Endothelial cell of umbilical vein (primary cell): ENCODE measurements at regions not wholly inside any gene's neighbourhood (a gene's known extent, or its start where the extent isn't known, plus 50 kb on each side); places are given as distances from the start of the nearest gene placed in this dataset.

Experiments used
- BruUV-seq: library from RNA; stranded (reverse); fragments of 400-500 nt; replicated peaks from 2 replicates; lab custom pipeline; 2021; lab: Mats Ljungman, UMichigan
- CTCF ChIA-PET: fragments of 300-600, 350-600 bp; sonication (Branson Sonifier 250); formaldehyde crosslinking; loops from one replicate; lab custom pipeline; 2021; ENCODE audit warnings: antibody characterized with exemption, inconsistent platforms; lab: Charles Lee
- POLR2A ChIA-PET: fragments of 300-600, 350-600 bp; sonication (Branson Sonifier 250); formaldehyde crosslinking; loops from one replicate; lab custom pipeline; 2021; ENCODE audit warnings: antibody characterized with exemption, inconsistent platforms; lab: Charles Lee
- DNase-seq: peaks from one replicate; pipeline ENCODE4 v3.0.0-alpha.2; 2011; ENCODE audit warnings: low read depth, low spot score
- FAIRE-seq: peaks from 2 replicates; lab custom pipeline; 2011; peaks lifted over from hg19 to GRCh38; lab: Jason Lieb, UNC
- H2AFZ ChIP-seq: 2 replicates; pipeline ENCODE4 v1.6.0; 2012; ENCODE audit warnings: low read depth, low read length, control low read depth, inconsistent platforms
- H3K27ac ChIP-seq: 2 replicates; pipeline ENCODE4 v1.5.1; 2011; ENCODE audit warnings: low read depth, mild to moderate bottlenecking, control low read depth, low read length, moderate library complexity; ENCODE audit not compliant: insufficient read depth
- H3K27me3 ChIP-seq, 2 experiments: 2 replicates each; pipeline versions ENCODE4 v1.6.0 to v1.6.1; 2011; ENCODE audit warnings: low read length in 2 of 2, mixed read lengths in 1 of 2; ENCODE audit not compliant: control insufficient read depth in 2 of 2, insufficient read depth in 2 of 2
- H3K36me3 ChIP-seq, 2 experiments: 2 replicates in 1 of 2; 3 replicates in 1 of 2; pipeline ENCODE4 v1.5.1; 2011; ENCODE audit warnings: low read length in 2 of 2, mild to moderate bottlenecking in 1 of 2, moderate library complexity in 1 of 2; ENCODE audit not compliant: control insufficient read depth in 2 of 2, insufficient read depth in 2 of 2; ENCODE audit errors: extremely low read depth in 1 of 2
- H3K4me1 ChIP-seq: 3 replicates; pipeline ENCODE4 v1.5.1; 2011; ENCODE audit warnings: mild to moderate bottlenecking, low read length; ENCODE audit not compliant: control insufficient read depth, insufficient read depth; ENCODE audit errors: extremely low read depth
- H3K4me2 ChIP-seq: 2 replicates; pipeline ENCODE4 v1.6.1; 2011; ENCODE audit warnings: low read length, control low read depth, mixed read lengths; ENCODE audit not compliant: insufficient read depth
- H3K4me3 ChIP-seq, 3 experiments: fragments of 200-600 bp in 1 of 3; sonication (generic), shearing (Covaris generic) in 1 of 3; replicated peaks in 1 of 3; 2 replicates each; pipeline ENCODE4 v1.5.1; 2011 to 2016; ENCODE audit warnings: control low read depth in 3 of 3, low read length in 3 of 3, mild to moderate bottlenecking in 2 of 3, inconsistent platforms in 1 of 3, low read depth in 1 of 3, moderate library complexity in 1 of 3; ENCODE audit not compliant: insufficient read depth in 1 of 3
- H3K79me2 ChIP-seq: 2 replicates; pipeline ENCODE4 v1.6.0; 2012; ENCODE audit warnings: low read length, inconsistent platforms; ENCODE audit not compliant: control insufficient read depth, insufficient read depth
- H3K9ac ChIP-seq: replicated peaks from 2 replicates; pipeline ENCODE3; 2011; ENCODE audit warnings: low read length, control low read depth; ENCODE audit not compliant: insufficient read depth; ENCODE audit errors: extremely low read depth
- H3K9me1 ChIP-seq: replicated peaks from 3 replicates; pipeline ENCODE4 v1.6.0; 2011; ENCODE audit warnings: mild to moderate bottlenecking, low read length; ENCODE audit not compliant: control insufficient read depth, insufficient read depth; ENCODE audit errors: extremely low read depth
- H3K9me3 ChIP-seq: replicated peaks from 2 replicates; pipeline ENCODE4 v1.5.1; 2012; ENCODE audit warnings: low read length, inconsistent platforms; ENCODE audit not compliant: control insufficient read depth, insufficient read depth
- H4K20me1 ChIP-seq: replicated peaks from 2 replicates; pipeline ENCODE3; 2011; ENCODE audit warnings: mild to moderate bottlenecking, low read length; ENCODE audit not compliant: control insufficient read depth, insufficient read depth; ENCODE audit errors: extremely low read depth
- CTCF ChIP-seq, 2 donors: IDR thresholded peaks; 1 replicate in 1 of 2; 2 replicates in 1 of 2; pipeline ENCODE4 v1.5.1; 2011; ENCODE audit warnings: low read length in 2 of 2, mild to moderate bottlenecking in 2 of 2, moderate library complexity in 2 of 2, control low read depth in 1 of 2, inconsistent platforms in 1 of 2, low read depth in 1 of 2; ENCODE audit not compliant: insufficient read depth in 1 of 2; ENCODE audit errors: extremely low read depth in 1 of 2
- EZH2 ChIP-seq: IDR thresholded peaks from 2 replicates; pipeline ENCODE4 v1.6.1; 2012; ENCODE audit warnings: borderline replicate concordance, low read depth, mild to moderate bottlenecking, moderate library complexity, low read length, inconsistent platforms; ENCODE audit not compliant: severe bottlenecking
- FOS ChIP-seq: IDR thresholded peaks from 2 replicates; pipeline ENCODE4 v1.6.1; 2011; ENCODE audit warnings: mild to moderate bottlenecking, low read length, moderate library complexity, borderline replicate concordance; ENCODE audit not compliant: insufficient read depth
- GATA2 ChIP-seq: IDR thresholded peaks from 2 replicates; pipeline ENCODE4 v1.7.0; 2011; ENCODE audit warnings: low read depth, mild to moderate bottlenecking, moderate library complexity, mixed read lengths, low read length; ENCODE audit not compliant: insufficient read length, insufficient read depth
- MAX ChIP-seq: IDR thresholded peaks from 2 replicates; pipeline ENCODE4 v1.6.1; 2011; ENCODE audit not compliant: insufficient read depth, insufficient read length
- POLR2A ChIP-seq: IDR thresholded peaks from 2 replicates; pipeline ENCODE4 v1.6.1; 2012; ENCODE audit warnings: low read depth, mild to moderate bottlenecking, control low read depth, low read length
- POLR2AphosphoS5 ChIP-seq: IDR thresholded peaks from 2 replicates; pipeline ENCODE4 v1.6.1; 2012; ENCODE audit warnings: low read depth, mild to moderate bottlenecking, control low read depth, low read length, moderate library complexity; ENCODE audit not compliant: insufficient read depth
- dilution Hi-C: fragments of 300-500 bp; cut with MboI; formaldehyde crosslinking; loops from one replicate; pipeline ENCODE4 v1.15.0; 2019; ENCODE audit warnings: low sequenced_read_pairs; ENCODE audit not compliant: extremely low pct_ligation_motif_present
- intact Hi-C: fragments of 100-400 bp; cut with micrococcal nuclease; formaldehyde crosslinking; loops from one replicate; pipeline ENCODE4 v1.10.0; 2022

GRCh38 chr2:217327953-217328621 lies 468.2 kb upstream of the TNP1 start:
- dilution Hi-C loops = no loop called here
- no TSS peak for BruUV-seq
- no peaks in the 10 kb centered on the region for H3K79me2 ChIP-seq
- H3K4me1 ChIP-seq = peaks cover 3% of the 10 kb centered on the region
- H3K27ac ChIP-seq = no peak overlapping the region
- no peak overlapping the region for H3K4me3 ChIP-seq
- no peak for TF ChIP-seq POLR2AphosphoS5
- no peak for TF ChIP-seq POLR2A
- TF ChIP-seq CTCF (IDR thresholded peaks at IDR 0.05; ENCODE audit: extremely low read depth in 1 of 2, insufficient read depth in 1 of 2, low read depth in 1 of 2, low read length in 2 of 2) = no peak
- TF ChIP-seq MAX = no peak
- no peak for TF ChIP-seq FOS
- no peak for TF ChIP-seq EZH2
- no peak for TF ChIP-seq GATA2
- H3K27me3 ChIP-seq = no peaks in the 10 kb centered on the region
- no peak for DNase-seq
- POLR2A ChIA-PET = no interaction called here
- H2AFZ ChIP-seq = no peak overlapping the region
- H3K9me1 ChIP-seq = no peaks in the 10 kb centered on the region
- no peaks in the 10 kb centered on the region for H3K9me3 ChIP-seq
- FAIRE-seq = no peak
- H4K20me1 ChIP-seq = no peaks in the 10 kb centered on the region
- CTCF ChIA-PET = interaction anchor here (1.5 kb wide), 1 partner anchor 162 kb away, joined by 4 read pairs; no protein-coding TSS in a partner anchor
- intact Hi-C loops = no loop called here
- H3K9ac ChIP-seq = no peak overlapping the region
- H3K36me3 ChIP-seq = no peaks in the 10 kb centered on the region
- no peak overlapping the region for H3K4me2 ChIP-seq
